HK-2 (cell line): ENCODE measurements at regions not wholly inside any gene's neighbourhood (a gene's known extent, or its start where the extent isn't known, plus 50 kb on each side); places are given as distances from the start of the nearest gene placed in this dataset.
"Not testable (repeated sequence)": the region's sequence is repeated elsewhere in the genome, so short reads cannot be mapped to it uniquely, and the experiment has no call there.

Experiments used
- DNase-seq: peaks from one replicate; pipeline ENCODE4 v3.0.0-alpha.2; 2018; ENCODE audit not compliant: unreplicated experiment

GRCh38 chr2:188787658-188788240, 186.4 kb upstream of the COL3A1 start:
- no peak for DNase-seq

DNA sequence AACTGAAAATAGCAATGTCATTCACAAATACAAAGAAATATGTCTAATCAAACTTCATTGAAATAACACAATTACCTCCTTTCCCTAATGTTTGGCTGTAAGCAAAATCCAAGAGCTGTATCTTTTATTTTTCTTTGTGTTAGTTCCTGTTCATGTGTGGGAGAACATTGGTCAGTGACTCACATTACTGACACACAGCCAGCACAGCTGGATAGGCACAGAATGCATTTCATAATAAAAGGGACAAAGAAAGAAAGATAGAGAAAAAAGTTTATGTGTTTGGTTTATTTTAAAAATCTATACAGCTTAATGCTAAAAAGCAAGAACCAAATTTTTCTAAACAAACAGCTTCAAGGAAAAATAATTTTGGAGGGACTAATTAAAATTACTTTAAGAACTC, 185.6 kb upstream of the COL3A1 start:
- peak; percentile 7 for DNase-seq

DNA sequence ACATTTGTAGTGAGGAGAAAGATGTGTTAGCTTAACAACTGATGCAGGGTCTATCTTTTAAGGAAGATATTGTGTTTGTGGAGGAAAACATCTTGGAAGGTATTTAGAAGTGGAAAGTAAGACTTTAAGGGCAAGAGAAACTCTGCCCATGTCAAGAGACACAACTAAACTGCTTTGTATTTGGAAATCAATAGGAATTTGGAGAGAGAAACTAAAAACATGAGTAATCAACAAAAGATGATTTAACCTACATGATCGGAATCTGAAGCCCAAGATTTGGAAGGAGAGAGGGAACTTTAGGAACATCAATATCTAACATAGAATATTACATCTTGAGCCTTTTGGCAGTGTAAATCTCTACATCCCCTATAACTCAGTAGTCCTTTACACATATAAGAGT, 184.2 kb upstream of the COL3A1 start:
- DNase-seq = no peak

GRCh38 chr2:188794453-188794852, 179.7 kb upstream of the COL3A1 start:
- DNase-seq = not testable (repeated sequence)

GRCh38 chr2:188795762-188796161, 178.4 kb upstream of the COL3A1 start:
- no peak for DNase-seq

- no peak for DNase-seq
Measured at GRCh38 chr2:188797371-188797770, 176.8 kb upstream of the COL3A1 start.

DNA sequence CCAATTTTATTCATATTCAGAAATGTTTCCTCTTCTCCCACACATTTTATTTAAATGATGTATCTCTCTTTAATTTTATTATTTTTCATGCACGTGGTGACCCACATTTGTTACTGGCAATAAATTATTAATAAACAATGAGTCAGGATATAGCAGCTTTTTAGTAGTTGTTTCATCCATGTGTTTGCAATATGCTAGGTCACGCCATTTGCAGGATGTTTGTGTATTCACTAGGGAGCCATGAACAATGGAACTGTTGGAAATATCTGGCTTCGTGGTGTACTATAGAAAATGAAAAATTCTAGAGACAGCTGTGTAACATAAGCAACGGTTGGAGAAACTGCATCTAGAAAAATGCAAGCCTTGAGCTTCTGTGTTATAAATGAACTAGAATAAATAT, 176.0 kb upstream of the COL3A1 start:
- no peak for DNase-seq

DNA sequence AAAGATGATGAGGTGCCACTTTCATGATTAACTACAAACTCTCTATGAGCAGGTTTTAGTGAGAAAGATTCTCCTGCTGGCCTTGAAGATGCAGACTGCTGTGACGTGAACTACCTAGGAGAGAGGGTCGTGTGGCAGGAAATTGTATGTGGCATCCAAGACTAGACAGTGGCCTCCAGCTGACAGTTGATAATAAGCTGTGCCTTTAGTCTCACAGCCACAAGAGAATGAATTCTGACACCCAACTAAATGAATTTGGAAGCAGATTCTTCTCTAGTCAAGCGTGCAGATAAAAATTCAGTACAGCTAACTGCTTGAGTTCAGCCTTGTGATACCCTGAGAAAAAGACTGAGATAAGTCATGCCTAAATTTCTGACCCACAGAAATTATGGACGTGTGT, 169.0 kb upstream of the COL3A1 start:
- no peak for DNase-seq

GRCh38 chr2:188808947-188809355, 165.2 kb upstream of the COL3A1 start:
- DNase-seq = no peak

- DNase-seq = no peak
Measured at GRCh38 chr2:188810586-188810985, 163.6 kb upstream of the COL3A1 start.

DNA sequence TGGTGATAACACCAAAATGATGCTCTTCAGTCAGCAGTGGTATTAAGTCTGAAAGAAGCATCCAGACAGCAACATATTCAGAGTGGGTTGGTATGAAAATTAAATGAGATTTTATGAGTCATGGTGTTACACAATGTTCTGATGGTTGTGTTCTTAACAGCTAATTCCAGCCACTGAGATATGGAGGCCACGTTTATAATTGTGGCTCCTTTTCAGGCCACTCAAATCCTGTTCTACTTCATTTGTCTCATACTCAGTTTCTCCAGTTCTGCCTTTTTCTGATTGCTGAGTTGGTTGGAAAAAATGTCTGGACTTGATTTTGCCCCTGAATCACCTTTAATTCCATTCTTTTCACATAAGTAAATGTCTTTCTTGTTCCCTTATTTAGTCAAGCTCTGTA, 162.7 kb upstream of the COL3A1 start:
- no peak for DNase-seq

DNA sequence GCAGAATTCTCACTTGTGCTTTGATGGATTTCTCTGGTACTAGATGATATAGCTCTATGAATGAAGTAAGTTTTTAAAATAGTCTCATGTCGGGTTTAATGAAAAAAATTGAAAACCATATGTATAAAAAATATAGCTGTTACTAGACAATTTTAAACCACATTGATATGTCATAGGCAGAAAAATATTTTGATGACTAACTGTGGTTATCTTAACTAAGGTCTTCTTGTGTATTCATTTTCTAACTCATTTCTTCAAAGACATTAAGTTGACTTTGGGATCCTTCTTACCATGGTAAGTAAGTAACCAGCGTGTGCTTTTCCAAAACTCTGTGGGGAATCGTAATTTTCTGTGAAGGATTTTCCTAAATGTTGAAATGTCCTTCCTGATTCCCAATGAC, 160.9 kb upstream of the COL3A1 start:
- no peak for DNase-seq

- DNase-seq = no peak
Measured at GRCh38 chr2:188813857-188814256, 160.3 kb upstream of the COL3A1 start.

- DNase-seq = no peak
Measured at GRCh38 chr2:188819011-188819410, 155.2 kb upstream of the COL3A1 start.

DNA sequence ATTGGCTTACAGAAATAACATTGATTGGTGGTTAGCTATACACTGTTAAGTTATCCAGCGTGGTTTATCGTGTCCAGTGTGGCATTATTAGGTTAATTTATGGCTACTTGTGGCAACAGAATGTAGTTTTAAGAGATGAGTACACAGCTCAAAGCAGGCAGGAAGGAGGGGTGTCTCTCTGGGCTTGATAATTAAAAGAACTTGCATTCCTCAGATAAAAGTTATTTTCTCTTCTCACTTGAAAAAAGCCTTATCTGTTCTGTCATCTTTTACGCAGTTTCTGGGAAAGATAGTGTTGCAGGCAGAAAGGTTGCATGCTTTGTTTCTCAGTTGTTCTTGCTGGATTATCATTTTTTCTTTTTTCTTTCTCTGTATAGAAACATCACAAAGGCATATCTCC, 154.4 kb upstream of the COL3A1 start:
- no peak for DNase-seq

DNA sequence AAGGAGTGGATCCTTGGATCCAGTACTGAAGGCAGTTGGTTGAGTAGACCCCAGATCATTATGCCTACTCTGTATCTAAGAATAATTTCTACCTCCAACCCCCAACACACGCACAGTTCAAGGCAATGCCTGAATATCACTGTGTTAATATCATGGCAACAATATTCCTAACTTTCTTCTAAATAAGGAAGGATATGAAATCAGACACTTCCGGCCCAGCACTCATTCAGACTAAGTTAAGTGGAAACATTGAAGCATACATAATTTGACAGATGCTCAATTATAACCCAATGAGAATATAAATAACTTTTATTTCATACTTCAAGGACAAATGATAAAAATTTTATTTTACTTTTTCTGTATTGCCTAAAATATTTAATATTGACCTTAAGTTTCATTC, 153.6 kb upstream of the COL3A1 start:
- DNase-seq = no peak

GRCh38 chr2:188824125-188824524, 150.0 kb upstream of the COL3A1 start:
- DNase-seq = no peak

- DNase-seq = no peak
Measured at GRCh38 chr2:188833331-188833730, 140.8 kb upstream of the COL3A1 start.

DNA sequence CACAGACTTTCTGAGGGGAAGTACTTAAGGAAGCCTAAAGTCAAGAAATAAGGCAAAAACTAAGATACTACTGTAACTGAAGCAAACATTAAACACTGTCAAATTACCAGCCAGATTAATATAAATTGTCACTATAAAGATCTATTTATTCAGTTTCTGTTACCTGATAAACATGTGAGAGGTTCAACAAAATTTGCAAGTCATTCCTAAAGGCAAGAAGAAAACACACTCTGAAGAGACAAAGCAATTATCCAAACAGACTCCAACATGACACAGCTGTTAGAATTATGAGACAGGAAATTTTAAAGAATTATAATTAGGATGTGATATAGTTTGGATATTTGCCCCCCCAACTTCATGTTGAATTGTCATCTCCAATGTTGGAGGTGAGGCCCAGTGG, 140.4 kb upstream of the COL3A1 start:
- no peak for DNase-seq

DNA sequence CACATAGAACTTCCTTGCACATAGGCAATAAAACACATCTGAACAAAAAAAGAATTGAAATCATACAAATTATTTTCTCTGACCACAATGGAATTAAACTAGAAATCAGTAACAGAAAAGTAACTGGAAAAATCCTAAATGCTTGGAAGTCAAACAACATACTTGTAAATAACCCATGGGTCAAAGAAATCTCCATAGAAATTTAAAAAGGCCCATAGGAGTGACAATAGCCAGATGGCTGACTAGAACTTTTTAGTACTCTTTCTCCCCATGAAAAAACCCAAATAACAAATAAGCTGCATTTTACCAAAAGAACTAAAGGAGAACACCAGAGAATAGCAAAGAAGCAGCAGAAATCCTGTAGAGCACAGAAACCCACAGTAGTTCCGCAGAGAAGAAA, 139.2 kb upstream of the COL3A1 start:
- no peak for DNase-seq

DNA sequence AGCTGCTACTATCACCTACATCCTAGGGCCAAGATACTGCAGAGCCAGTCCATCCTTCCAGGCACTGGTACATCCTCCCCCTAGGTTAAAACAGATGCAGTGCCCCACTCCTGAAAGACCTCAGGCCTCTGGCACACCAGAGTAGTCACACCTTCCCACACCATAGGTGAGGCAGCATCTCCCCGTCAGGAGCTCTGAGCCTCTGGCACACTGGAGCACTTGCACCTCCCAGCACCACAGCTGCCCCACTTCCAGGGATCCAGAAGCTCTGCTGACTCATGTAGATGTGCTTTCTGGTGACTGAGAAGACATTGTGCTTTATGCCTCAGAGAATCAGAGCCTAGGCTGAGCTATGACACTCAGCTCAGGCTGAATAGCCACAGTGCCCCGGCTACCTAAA, 138.4 kb upstream of the COL3A1 start:
- no peak for DNase-seq

DNA sequence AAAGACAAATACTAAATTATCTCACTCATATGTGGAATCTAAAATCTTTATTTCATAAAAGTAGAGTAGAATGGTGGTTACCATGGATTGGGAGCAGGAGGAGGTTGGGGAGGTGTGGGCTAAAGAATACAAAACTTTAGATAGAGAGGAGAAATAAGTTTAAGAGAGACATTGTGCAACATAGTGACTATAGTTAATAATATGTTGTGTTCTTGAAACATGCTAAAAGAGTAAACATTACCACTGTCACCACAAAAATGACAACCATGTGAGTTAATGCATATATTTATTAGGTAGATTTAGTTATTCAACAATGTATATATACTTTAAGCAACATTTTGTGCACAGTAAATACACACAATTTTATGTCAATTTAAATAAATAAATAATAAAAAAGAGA, 128.5 kb upstream of the COL3A1 start:
- DNase-seq = no peak

DNA sequence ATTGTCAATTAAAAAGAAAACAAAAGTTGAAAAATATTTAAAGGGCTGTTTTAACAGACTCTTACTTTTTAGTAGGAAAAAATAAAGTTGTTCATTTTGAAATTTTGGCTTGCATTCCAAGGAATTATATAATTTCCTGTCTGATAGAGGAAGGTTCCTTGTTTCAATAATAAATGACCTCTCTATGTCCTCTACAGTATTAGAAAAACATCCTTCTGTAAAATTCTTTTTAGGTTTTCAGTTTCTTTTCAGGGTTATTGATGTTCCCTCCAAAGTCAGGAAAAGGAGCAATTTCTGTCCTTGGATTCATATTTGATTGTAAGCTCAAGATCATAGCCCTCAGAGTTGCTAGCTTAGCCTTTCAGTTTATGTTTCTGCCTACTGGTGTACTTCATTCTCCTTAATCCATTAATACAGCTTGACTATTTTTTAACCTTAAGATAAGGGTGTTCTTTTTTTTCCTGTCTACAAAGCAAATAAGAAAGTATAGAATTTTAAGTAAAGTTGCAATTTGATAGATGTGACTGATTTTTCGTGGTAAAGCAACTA, 125.2 kb upstream of the COL3A1 start:
- DNase-seq = no peak

GRCh38 chr2:188850786-188851185, 123.4 kb upstream of the COL3A1 start:
- no peak for DNase-seq
